Glomerular endothelial cell (primary cell): ENCODE measurements at regions not wholly inside any gene's neighbourhood (a gene's known extent, or its start where the extent isn't known, plus 50 kb on each side); places are given as distances from the start of the nearest gene placed in this dataset.

ENCODE experiments used
- DNase-seq: peaks from one replicate; pipeline ENCODE4 v3.0.0-alpha.2; 2011; ENCODE audit warnings: low read depth, low spot score; ENCODE audit errors: extremely low read depth

GRCh38 chr11:69411257-69411924, 70.1 kb upstream of the LINC01488 start:
- no peak for DNase-seq

GRCh38 chr11:69413015-69413801, 68.3 kb upstream of the LINC01488 start:
- no peak for DNase-seq

- DNase-seq = no peak
Measured at GRCh38 chr11:69413993-69414392, 67.5 kb upstream of the LINC01488 start.

- DNase-seq = no peak
Measured at GRCh38 chr11:69414773-69415187, 66.7 kb upstream of the LINC01488 start.

- no peak for DNase-seq
Measured at GRCh38 chr11:69415411-69416142, 65.9 kb upstream of the LINC01488 start.

- DNase-seq = no peak
Measured at GRCh38 chr11:69416143-69416515, 65.3 kb upstream of the LINC01488 start.

GRCh38 chr11:69416762-69417698, 64.4 kb upstream of the LINC01488 start:
- no peak for DNase-seq

GRCh38 chr11:69417699-69418085, 63.8 kb upstream of the LINC01488 start:
- DNase-seq = no peak

- no peak for DNase-seq
Measured at GRCh38 chr11:69418576-69419296, 62.7 kb upstream of the LINC01488 start.

- no peak for DNase-seq
Measured at GRCh38 chr11:69419662-69420395, 61.6 kb upstream of the LINC01488 start.

GRCh38 chr11:69422645-69423044, 58.8 kb upstream of the LINC01488 start:
- no peak for DNase-seq

- no peak for DNase-seq
Measured at GRCh38 chr11:69423181-69423580, 58.3 kb upstream of the LINC01488 start.

- DNase-seq = no peak
Measured at GRCh38 chr11:69423611-69424385, 57.7 kb upstream of the LINC01488 start.

- DNase-seq = no peak
Measured at GRCh38 chr11:69424748-69425147, 56.7 kb upstream of the LINC01488 start.

- no peak for DNase-seq
Measured at GRCh38 chr11:69425444-69425843, 56.0 kb upstream of the LINC01488 start.

GRCh38 chr11:69425895-69426544, 55.4 kb upstream of the LINC01488 start:
- no peak for DNase-seq

- DNase-seq = no peak
Measured at GRCh38 chr11:69427337-69427736, 54.1 kb upstream of the LINC01488 start.
